Liver (tissue), 8 donors: ENCODE measurements at regions not wholly inside any gene's neighbourhood (a gene's known extent, or its start where the extent isn't known, plus 50 kb on each side); places are given as distances from the start of the nearest gene placed in this dataset.

Experiments used
- DNase-seq: peaks from one replicate; pipeline ENCODE4 v3.0.0-alpha.2; 2017; ENCODE audit warnings: low spot score
- H3K27ac ChIP-seq, 2 donors: one replicate each; pipeline ENCODE4 v1.7.0; 2013; ENCODE audit warnings: inconsistent platforms in 2 of 2, low read length in 2 of 2, control low read depth in 1 of 2, low read depth in 1 of 2, mild to moderate bottlenecking in 1 of 2
- H3K27me3 ChIP-seq, 4 donors: one replicate each; pipeline versions ENCODE4 v1.6.1 to v1.7.0; 2013; ENCODE audit warnings: low read length in 3 of 4, inconsistent platforms in 1 of 4, mild to moderate bottlenecking in 1 of 4, moderate library complexity in 1 of 4; ENCODE audit not compliant: control insufficient read depth in 4 of 4, insufficient read depth in 4 of 4
- H3K36me3 ChIP-seq, 4 donors: one replicate each; pipeline versions ENCODE4 v1.6.1 to v1.7.0; 2013; ENCODE audit warnings: low read length in 3 of 4, mild to moderate bottlenecking in 3 of 4, low read depth in 1 of 4, moderate library complexity in 1 of 4; ENCODE audit not compliant: control insufficient read depth in 4 of 4, insufficient read depth in 3 of 4
- H3K4me1 ChIP-seq, 4 donors: one replicate each; pipeline versions ENCODE4 v1.6.1 to v1.7.0; 2013; ENCODE audit warnings: low read length in 3 of 4, mild to moderate bottlenecking in 3 of 4, moderate library complexity in 1 of 4; ENCODE audit not compliant: control insufficient read depth in 4 of 4, insufficient read depth in 4 of 4
- H3K4me3 ChIP-seq, 3 donors: one replicate each; pipeline versions ENCODE4 v1.6.1 to v1.7.0; 2013; ENCODE audit warnings: low read length in 3 of 3, control low read depth in 1 of 3, low read depth in 1 of 3, mild to moderate bottlenecking in 1 of 3
- H3K9ac ChIP-seq, 2 donors: one replicate each; pipeline ENCODE4 v1.7.0; 2013; ENCODE audit warnings: low read length in 2 of 2, mild to moderate bottlenecking in 2 of 2, moderate library complexity in 2 of 2, control low read depth in 1 of 2, low read depth in 1 of 2
- H3K9me3 ChIP-seq, 4 donors: one replicate each; pipeline versions ENCODE4 v1.6.1 to v1.7.0; 2013; ENCODE audit warnings: low read length in 3 of 4; ENCODE audit not compliant: control insufficient read depth in 4 of 4
- ATF3 ChIP-seq: IDR thresholded peaks from 2 replicates; pipeline ENCODE4 v1.6.1; 2016; ENCODE audit warnings: antibody characterized with exemption
- CTCF ChIP-seq: fragments of 150-350 bp; IDR thresholded peaks from 2 replicates; pipeline ENCODE4 v1.5.1; 2017; ENCODE audit warnings: improper control_type of control experiment, low read depth, low read length; ENCODE audit not compliant: missing input control
- FOXA1 ChIP-seq: IDR thresholded peaks from 2 replicates; pipeline ENCODE4 v1.6.1; 2016; ENCODE audit warnings: antibody characterized with exemption
- FOXA2 ChIP-seq: IDR thresholded peaks from 2 replicates; pipeline ENCODE4 v1.6.1; 2016; ENCODE audit warnings: antibody characterized with exemption
- GABPA ChIP-seq, 2 donors: IDR thresholded peaks in 1 of 2; conservative IDR thresholded peaks in 1 of 2; 2 replicates each; pipeline ENCODE4 v1.6.1; 2016; ENCODE audit warnings: antibody characterized with exemption in 2 of 2, mild to moderate bottlenecking in 1 of 2, moderate library complexity in 1 of 2
- HNF4A ChIP-seq, 2 donors: conservative IDR thresholded peaks; 2 replicates each; pipeline ENCODE4 v1.6.1; 2016; ENCODE audit warnings: antibody characterized with exemption in 2 of 2, mild to moderate bottlenecking in 2 of 2
- HNF4G ChIP-seq: IDR thresholded peaks from 2 replicates; pipeline ENCODE4 v1.6.1; 2016; ENCODE audit warnings: antibody characterized with exemption
- MAX ChIP-seq: IDR thresholded peaks from 2 replicates; pipeline ENCODE4 v1.6.1; 2016; ENCODE audit warnings: antibody characterized with exemption
- NR2F2 ChIP-seq: IDR thresholded peaks from 2 replicates; pipeline ENCODE4 v1.6.1; 2016; ENCODE audit warnings: antibody characterized with exemption
- REST ChIP-seq: IDR thresholded peaks from 2 replicates; pipeline ENCODE4 v1.6.1; 2016; ENCODE audit warnings: antibody characterized with exemption, mild to moderate bottlenecking
- RXRA ChIP-seq, 2 donors: IDR thresholded peaks; 2 replicates each; pipeline ENCODE4 v1.6.1; 2017 to 2018; ENCODE audit warnings: antibody characterized with exemption in 2 of 2, mild to moderate bottlenecking in 1 of 2
- SP1 ChIP-seq: IDR thresholded peaks from 2 replicates; pipeline ENCODE4 v1.6.1; 2018; ENCODE audit warnings: antibody characterized with exemption, mild to moderate bottlenecking
- YY1 ChIP-seq: IDR thresholded peaks from 2 replicates; pipeline ENCODE4 v1.6.1; 2016; ENCODE audit warnings: antibody characterized with exemption, mild to moderate bottlenecking
- ZBTB33 ChIP-seq: IDR thresholded peaks from 2 replicates; pipeline ENCODE4 v1.6.1; 2016; ENCODE audit warnings: antibody characterized with exemption
- WGBS: extraction: QIAGEN DNeasy Blood & Tissue Kit; methylation state at CpG from one replicate; pipeline ENCODE4 v1.1.7; 2013; 5-methylcytosine and 5-hydroxymethylcytosine counted together
- donor health status: healthy.
- donor health status: healthy.
- donor health status: healthy.
- donor health status: healthy.
- donor health status: healthy.

- Histone ChIP-seq H3K9ac (no peak overlapping the region), H3K36me3 (no peaks in the 10 kb centered on the region), H3K27ac (no peak overlapping the region), H3K4me3 (no peak overlapping the region), H3K27me3 (no peaks in the 10 kb centered on the region), H3K9me3 (no peaks in the 10 kb centered on the region), H3K4me1 (peaks cover 0 to 8% (median 4%) of the 10 kb centered on the region in 4 donors)
- TF ChIP-seq RXRA (IDR thresholded peaks at IDR 0.05) (no peak), ZBTB33 (no peak), MAX (no peak), FOXA2 (no peak), ATF3 (no peak), SP1 (no peak), HNF4G (no peak), HNF4A (conservative IDR thresholded peaks at IDR 0.05) (no peak), REST (no peak), NR2F2 (no peak)
- no peak for DNase-seq
- 91% methylated on average over 17 of the region's 17 CpGs for WGBS
Measured at GRCh38 chr13:112198396-112199010, 131.6 kb downstream of the SOX1 start.

GRCh38 chr13:112200200-112200599, 133.3 kb downstream of the SOX1 start:
- WGBS, result 83% methylated on average over 10 of the region's 10 CpGs
- H3K27me3 ChIP-seq, result no peaks in the 10 kb centered on the region
- H3K27ac ChIP-seq, result no peak overlapping the region
- no peaks in the 10 kb centered on the region for H3K36me3 ChIP-seq
- no peak overlapping the region for H3K4me3 ChIP-seq
- no peak overlapping the region for H3K9ac ChIP-seq
- DNase-seq, result no peak
- H3K4me1 ChIP-seq, result peaks cover 0 to 9% (median 0%) of the 10 kb centered on the region in 4 donors
- no peaks in the 10 kb centered on the region for H3K9me3 ChIP-seq
- TF ChIP-seq NR2F2 (no peak), GABPA (IDR thresholded peaks at IDR 0.05 in 1 of 2, conservative IDR thresholded peaks at IDR 0.05 in 1 of 2) (no peak), FOXA1 (no peak)

GRCh38 chr13:112202266-112202665, 135.3 kb downstream of the SOX1 start:
- H3K4me1 ChIP-seq, result peaks cover 0 to 11% (median 0%) of the 10 kb centered on the region in 4 donors
- no peak overlapping the region for H3K27ac ChIP-seq
- 96% methylated on average over 19 of the region's 19 CpGs for WGBS
- H3K27me3 ChIP-seq, result no peaks in the 10 kb centered on the region
- no peak for DNase-seq
- H3K4me3 ChIP-seq, result no peak overlapping the region
- no peak overlapping the region for H3K9ac ChIP-seq
- no peaks in the 10 kb centered on the region for H3K36me3 ChIP-seq
- no peaks in the 10 kb centered on the region for H3K9me3 ChIP-seq
- no peak for TF ChIP-seq CTCF
- no peak for TF ChIP-seq FOXA2
- no peak for TF ChIP-seq YY1
- no peak for TF ChIP-seq HNF4G
- TF ChIP-seq REST, result no peak
- no peak for TF ChIP-seq RXRA (IDR thresholded peaks at IDR 0.05)
